Hepatic stellate cell (primary cell): ENCODE measurements at regions not wholly inside any gene's neighbourhood (a gene's known extent, or its start where the extent isn't known, plus 50 kb on each side); places are given as distances from the start of the nearest gene placed in this dataset.
A peak's percentile ranks its signal among the peaks of the same experiment; 100 is the strongest.
"Not testable (repeated sequence)": the region's sequence is repeated elsewhere in the genome, so short reads cannot be mapped to it uniquely, and the experiment has no call there.

ENCODE experiments used
- DNase-seq: peaks from one replicate; pipeline ENCODE4 v3.0.0; 2011; ENCODE audit warnings: low spot score

DNA sequence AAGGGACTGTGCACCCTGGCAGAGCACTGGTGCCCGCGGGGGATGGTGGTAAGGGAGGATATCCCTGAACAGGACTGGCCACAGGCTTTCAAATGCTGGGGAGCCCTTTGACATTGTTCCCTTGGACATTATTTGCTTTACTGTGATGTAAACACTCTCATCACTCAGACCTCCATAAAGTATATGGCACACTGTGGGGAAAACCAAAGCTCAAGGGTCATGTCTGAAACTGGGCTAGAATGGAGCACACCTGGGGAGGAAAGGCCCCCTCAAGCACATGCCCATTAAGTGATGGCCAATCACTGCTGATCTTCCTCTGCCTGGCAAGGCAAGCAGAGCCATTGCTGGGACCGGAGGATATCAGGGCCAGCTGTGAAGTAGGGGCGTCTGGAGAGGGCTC is 60.9 kb upstream of the TENM4 start:
- DNase-seq: no peak

DNA sequence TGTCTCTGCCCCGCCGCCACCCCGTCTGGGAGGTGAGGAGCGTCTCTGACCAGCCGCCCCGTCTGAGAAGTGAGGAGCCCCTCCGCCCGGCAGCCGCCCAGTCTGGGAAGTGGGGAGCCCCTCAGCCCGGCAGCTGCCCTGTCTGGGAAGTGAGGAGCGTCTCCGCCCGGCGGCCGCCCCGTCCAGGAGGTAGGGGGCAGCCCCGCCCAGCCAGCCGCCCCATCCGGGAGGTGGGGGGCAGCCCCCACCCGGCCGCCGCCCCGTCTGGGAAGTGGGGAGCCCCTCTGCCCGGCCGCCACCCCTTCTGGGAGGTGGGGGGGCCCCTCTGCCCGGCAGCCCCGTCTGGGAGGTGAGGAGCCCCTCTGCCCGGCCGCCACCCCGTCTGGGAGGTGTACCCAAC is 59.1 kb upstream of the TENM4 start:
- DNase-seq: not testable (repeated sequence)

DNA sequence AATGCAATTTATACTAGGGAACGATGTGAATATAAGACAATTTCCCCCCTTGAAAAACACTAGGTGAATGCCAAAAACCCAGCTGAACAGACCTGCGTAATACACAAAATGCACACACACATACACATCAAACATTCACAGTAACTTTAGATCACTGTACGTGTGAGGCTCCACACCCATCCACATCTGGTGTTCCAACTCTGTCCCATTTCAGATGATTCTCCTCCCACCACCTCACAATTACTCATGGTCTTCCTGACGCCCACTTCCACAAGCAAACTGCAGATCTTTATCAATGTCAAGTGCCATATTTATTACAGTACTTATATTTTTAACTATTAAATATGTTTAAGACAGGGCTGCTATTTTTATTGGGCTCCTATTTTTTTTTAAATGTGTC is 57.8 kb upstream of the TENM4 start:
- no peak for DNase-seq

- DNase-seq: peak; percentile 72
Observed at GRCh38 chr11:79493555-79494171, 52.8 kb upstream of the TENM4 start.

DNA sequence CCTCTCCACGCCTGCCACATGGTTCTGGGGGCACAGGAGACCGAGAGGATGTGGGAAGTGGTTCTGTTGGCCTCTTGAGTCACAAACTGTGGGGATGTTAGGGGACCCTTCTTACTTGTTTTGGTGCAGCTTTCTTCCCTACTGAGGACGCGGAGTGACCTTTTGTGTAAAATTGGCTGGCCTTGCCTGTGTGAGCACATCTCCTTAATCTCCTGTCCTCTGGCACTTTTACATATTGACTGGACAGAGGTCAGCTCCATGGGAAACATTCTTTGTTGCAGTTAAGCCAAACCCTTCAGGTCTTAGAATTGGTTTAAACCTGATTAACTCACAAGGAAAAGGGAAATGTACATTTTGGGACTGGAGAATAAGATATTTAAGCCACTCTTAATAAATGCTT is 51.2 kb upstream of the TENM4 start:
- DNase-seq: no peak
